CD4-positive, alpha-beta T cell treated with Interleukin-17A for 1 hour (primary cell): ENCODE measurements at regions not wholly inside any gene's neighbourhood (a gene's known extent, or its start where the extent isn't known, plus 50 kb on each side); places are given as distances from the start of the nearest gene placed in this dataset.
"Not testable (repeated sequence)": the region's sequence is repeated elsewhere in the genome, so short reads cannot be mapped to it uniquely, and the experiment has no call there.

Experiments
- DNase-seq: peaks from one replicate; pipeline ENCODE4 v3.0.0-alpha.2; 2020

DNA sequence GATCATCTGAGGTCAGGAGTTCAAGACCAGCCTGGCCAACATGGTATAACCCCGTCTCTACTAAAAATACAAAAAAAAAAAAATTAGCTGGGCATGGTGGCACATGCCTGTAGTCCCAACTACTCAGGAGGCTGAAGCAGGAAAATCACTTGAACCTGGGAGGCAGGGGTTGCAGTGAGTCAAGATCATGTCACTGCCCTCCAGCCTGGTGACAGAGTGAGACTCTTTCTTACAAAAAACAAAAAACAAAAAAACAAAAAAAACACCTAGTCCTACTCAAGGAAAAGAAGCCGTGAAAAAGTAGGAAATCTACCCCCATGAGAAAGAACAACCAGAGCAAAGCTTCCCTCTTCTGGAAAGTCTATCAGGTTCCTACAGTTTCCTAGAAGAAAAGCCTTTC lies 244.4 kb downstream of the PHLDA1 start:
- DNase-seq = not testable (repeated sequence)

DNA sequence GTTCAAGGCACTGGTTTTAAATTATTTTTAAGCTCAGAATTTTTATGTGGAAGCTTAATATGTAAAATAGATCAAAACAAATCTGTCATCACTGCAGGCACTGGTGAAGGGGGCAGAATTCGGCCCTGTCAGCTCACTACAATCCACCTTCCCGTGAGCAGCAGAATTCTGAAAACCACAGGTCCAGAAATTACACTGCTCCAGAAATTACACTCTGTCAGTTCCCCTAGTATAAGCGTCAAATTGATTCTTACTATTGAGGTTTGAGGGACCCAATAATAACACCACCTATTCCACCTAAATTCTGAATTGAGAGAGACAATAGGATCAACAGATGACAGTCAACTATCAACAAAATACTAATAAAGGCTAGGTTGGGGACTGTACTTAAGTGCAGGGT lies 245.5 kb downstream of the PHLDA1 start:
- DNase-seq = no peak

DNA sequence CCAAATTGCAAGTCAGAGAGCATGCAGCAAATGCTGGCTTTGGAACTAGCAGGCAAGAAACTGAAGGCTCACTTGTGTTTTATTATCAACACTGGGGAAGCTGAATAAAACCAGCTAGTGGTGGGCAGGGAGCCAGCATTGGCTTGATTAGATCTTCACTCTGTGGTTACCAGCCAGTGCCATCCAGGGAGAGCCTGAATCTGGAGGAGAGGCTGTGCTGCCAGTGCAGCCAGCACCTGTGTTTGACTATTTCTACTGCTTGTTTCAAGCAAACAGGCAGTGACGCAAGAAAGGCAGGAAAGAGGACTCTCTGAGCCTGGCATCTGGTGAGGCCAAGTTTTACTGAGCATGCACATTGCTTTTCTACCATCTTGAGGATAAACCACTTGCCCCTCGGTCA lies 247.0 kb downstream of the PHLDA1 start:
- DNase-seq = no peak

DNA sequence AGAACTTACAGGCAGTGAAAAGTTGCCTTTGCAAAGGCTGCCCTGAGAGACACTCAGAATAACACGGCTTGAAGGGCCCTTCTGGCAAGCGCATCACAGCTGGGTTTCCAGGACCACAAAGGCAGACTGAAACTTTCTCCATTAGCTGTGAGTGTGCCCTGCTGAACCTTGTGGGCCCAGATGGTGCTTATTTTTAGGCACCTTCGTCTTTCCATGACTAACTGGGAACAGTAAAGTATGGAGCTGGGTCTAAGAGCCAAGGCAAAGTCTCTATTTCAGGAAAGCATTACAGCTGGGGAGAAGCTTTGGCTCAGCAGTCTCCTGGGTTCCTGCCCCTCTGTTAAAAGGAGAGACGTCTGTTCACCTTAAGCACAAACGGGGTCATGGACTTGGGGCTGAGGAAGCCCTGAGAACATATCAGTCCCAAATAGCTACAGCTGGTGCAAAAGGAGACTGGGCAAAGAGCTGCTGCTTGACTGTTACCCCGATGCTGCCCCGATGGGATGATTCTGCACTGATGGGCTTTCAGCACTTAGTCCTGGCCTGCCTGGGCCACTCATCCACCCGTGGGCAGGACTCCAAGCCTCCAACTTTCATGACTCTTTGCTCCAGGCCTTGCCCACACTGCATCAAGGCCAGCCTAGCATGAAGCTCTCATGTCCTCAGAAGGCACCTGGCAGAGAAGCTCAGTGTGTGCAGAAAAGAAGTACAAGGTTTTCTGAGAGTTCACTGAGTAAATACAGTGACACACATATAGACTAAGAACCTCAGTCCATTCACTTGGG lies 248.3 kb downstream of the PHLDA1 start:
- DNase-seq = no peak

DNA sequence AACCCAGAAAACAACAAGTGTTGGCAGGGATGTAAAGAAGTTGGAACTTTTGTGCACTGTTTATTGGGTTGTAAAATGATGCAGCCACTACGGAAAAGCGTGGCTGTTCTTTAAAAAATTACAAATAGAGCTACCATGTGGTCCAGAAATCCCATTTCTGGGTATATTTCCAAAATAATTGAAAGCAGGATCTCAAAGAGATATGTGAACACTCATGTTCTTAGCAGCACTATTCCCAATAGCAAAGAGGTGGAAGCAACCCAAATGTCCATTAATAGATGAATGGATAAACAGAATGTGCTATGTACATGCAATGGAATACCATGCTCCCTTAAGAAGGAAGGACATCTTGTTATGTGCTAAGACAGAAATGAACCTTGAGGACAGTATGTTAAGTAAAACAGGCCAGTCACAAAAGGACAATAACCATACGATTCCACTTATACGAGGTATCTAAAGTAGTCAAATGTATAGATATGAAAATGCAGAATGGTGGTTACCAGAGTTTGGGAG lies 249.5 kb downstream of the PHLDA1 start:
- no peak for DNase-seq

DNA sequence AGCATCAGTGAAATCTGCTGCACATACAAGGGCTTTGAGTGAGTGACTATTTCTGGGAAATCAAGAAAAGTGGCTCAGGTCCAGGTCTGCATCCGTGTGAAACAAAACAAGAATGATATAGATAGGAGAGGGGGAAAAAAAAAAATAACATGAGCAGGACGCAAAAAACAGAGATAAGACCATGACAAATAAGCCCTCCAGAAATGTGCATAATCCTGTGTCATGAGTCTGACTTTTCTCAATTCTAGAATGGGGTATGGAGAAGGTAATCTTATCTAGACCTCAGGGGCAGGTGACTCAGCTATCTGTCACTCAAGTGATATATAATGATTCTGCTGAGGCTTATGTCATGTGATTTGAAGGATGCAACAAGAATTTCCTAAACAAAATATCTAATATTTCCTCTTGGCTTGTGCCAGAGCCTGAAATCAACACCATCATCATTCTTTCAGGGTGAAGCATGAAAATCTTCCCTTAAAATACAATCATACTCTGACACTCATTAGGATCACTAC lies 250.0 kb downstream of the PHLDA1 start:
- no peak for DNase-seq

DNA sequence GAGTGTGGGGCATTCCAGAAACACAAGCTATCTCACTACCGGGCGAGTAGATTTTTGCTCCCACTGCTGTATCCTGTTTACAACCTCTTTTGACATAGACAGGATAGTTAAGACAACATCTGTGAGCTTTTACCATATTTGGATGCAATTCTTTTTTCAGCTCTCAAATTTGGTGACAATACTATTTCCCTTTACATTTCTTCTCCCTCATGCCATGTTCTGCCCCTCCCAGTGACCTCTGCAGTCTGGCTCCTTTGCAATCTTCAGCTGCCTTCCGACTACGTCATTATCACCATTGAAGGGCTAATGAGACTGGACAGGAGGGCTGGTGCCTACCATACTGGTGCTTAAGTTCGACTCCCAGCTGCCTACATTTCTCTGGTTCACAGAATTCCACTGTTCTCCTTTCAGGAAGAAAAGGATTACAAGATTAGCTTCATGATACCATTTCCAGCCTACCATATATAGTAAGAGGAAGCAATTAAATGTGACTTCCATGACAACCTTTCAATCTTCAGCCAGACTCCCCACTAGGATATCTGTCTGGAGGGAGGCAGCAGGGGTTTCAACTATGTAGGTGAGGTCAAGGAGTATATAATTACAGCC lies 251.6 kb downstream of the PHLDA1 start:
- no peak for DNase-seq

DNA sequence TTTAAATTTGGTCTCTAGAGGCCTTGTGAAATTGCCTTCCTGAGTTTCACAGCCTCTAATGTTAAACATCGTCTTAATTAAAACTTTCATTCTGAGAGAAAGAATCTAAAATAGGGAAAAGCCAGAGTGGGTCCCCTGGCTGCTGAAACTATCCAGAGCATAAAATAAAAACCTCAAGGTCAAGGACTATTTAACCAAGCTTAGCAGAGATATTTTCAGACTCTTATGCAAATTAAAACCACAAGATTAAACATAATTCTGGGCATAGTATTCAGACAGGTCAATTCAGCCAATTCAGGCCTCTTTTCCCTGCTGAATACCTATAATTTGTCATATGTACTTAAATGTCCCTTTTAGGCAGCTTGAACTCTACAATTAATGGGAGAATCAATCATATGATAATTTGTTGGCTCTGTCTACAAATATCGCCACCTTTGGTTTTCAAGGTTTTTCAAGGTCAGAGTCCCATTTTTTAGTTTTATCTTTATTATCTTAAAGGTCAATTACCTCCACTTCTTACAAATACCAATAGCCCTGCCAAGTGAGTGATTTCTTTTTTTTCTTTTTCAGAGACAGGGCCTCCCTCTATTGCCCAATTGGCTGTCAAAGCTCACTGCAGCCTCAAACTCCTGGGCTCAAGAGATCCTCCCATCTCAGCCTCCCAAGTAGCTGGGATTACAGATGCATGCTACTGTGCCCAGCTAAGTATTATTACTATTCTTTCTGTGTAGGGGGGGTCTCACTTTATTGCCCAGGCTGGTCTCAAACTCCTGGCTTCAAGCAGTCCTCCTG lies 257.1 kb downstream of the PHLDA1 start:
- no peak for DNase-seq

DNA sequence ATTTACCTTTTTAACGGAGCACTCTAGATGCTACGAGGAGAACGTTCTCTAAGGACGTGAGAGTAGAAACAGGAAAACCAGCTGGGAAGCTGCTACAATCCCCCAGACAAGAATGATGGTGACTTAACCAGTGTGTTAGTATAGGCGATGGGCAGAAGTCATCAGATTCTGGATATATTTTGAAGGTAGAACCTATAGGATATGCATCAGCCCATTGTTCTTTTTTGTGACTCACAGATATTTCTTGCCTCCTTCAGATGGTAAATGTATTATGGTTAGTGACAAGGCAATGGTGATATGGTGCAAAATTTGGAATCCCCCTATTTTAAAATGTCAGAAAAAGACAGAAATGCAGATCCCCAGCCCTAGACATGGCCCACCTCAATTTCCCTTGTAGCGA lies 258.2 kb downstream of the PHLDA1 start:
- DNase-seq = no peak

DNA sequence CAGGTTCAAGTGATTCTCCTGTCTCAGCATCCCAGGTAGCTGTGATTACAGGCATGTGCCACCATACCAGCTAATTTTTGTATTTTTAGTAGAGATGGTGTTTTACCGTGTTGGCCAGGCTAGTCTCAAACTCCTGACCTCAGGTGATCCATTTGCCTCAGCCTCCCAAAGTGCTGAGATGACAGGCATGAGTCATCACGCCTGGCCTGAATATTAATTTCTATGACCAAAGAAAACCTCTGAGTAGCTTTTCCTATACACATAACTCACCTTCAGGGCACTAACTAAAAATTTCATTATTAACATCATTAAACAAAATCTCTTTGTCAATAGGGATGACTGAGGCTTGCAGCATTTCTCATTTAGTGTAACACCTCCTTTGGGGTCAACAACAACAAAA lies 259.6 kb upstream of the KRR1 start:
- DNase-seq = no peak

DNA sequence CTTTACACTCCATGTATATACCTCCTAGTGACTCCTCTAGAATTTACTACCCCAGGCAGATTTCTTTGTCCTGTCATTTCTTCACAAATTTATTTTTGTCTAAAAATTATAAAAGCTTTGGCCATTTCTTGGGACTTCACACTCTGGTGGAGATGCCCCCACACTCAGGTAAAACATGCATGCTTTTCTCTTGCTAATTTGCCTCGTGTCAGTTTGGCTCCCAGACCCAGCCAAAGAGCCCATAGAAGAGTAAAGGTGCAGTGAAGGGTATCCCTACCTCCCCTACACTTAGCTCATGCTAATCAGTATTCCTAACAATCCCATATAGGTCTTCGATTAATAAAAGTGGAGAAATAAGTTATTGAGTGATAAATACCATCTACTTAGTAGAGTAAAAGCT lies 256.5 kb upstream of the KRR1 start:
- DNase-seq = no peak

DNA sequence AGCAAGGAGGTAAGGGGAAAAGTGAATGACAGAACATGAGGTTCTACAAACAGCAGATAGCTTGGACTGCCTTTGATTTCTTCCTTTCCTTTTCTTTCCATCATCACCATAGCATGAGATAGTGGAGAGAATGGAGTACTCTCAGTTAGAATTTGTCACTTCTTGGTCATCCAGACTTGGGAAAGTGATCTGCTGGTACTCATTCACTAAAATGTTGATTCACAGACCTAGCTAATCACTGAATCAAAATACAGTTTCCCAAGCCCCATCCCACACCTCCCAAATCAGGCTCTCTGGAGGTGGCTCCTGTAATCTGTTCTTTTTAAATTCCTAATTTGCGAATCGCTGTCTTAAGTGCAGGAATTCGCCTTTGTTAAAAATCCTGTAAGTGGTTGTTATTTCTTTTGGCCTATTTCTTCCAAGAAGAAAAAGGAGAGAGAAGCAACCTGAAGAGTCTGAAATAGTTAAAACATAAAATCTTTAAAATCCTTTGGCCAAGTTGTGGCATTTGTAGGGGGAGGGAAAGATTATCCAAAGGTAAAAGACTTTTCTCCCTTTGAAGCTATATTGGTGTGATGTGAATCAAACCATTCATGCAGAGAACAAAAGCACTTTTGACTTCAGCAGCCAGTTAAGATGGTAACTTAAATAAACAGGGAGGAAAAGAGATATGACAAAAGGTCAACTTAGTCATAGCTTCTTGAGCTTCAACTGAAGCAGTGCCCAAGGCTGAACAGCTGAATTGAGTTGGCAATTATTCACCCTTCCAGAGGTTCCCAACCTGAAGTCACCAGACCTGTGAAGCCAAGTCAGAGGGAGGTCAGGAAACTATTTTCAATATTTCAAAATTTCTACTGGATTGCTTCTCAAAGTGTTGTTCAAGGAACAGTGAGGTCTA lies 255.1 kb upstream of the KRR1 start:
- no peak for DNase-seq

DNA sequence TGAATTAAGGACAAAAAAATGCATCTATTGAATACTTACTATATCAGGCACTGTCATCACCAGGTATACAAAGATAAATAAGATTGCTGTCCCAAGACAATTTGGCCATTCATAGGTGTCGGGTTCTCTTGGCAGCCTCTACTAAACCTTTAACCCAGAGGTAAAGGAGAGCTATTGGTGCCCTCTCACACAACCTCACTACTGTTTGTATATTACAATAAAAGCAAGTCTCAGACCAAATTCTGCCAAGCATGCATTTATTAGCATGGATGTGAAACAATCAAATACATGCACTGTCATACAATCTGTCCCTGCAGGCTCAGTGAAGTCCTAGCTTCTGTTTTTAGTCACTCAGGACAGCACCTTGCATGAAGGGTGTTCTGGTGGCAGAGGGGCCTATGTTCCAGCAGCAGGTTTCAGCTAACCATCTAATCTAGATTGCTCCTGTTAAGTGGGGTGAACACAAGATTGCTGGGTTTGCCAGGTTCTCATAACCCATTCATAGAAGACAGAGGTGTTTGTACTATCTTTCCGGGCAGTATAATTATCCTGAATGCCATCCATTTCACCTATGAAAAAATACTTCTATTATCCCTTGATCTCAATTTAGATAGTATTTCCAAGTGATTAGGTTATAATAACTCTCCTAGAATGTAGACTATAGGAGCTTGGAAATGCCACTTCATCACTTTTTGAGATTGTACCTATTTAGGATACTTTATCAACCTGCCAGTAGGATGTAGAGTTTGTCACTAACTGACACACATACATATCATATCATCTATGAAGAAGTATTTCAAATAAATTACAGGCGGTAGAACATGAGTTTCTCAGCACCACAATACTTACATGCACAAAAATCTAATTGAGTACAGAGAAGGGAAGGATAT lies 254.0 kb upstream of the KRR1 start:
- DNase-seq = no peak

DNA sequence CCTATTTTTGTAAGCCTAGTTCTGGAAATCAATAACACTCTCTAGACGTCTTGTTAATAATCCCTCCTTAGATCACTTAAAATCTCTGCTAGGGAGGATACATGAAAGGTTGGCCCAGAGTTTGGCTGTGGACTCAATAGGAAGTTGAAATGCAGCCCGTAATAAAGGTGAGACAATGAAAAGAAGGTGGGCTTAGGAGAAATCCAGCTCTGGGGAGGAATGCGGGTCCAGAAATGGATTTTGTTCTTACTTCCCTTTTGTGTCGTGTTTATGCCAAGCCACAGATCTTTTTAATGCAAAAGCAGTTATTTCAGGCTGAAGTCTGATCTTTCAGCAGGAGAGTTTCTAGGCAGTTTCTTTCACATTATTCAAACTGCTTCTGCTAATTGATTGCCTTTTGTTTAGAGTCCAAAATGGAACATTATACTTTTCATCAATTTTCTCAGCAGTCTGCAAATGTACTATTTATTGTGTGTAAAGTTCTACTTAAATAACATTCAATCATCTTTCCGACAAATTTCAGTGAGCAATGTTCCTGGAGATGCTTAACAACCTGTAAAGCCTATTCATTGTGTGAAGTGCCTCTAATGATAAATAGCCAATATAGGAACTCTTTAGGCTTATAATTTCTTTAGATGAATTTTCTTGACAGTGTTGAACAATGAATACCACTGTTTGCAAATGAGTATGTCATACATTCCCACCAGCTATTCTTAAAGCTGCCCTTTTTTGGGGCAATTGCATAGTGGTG lies 252.9 kb upstream of the KRR1 start:
- DNase-seq = no peak

DNA sequence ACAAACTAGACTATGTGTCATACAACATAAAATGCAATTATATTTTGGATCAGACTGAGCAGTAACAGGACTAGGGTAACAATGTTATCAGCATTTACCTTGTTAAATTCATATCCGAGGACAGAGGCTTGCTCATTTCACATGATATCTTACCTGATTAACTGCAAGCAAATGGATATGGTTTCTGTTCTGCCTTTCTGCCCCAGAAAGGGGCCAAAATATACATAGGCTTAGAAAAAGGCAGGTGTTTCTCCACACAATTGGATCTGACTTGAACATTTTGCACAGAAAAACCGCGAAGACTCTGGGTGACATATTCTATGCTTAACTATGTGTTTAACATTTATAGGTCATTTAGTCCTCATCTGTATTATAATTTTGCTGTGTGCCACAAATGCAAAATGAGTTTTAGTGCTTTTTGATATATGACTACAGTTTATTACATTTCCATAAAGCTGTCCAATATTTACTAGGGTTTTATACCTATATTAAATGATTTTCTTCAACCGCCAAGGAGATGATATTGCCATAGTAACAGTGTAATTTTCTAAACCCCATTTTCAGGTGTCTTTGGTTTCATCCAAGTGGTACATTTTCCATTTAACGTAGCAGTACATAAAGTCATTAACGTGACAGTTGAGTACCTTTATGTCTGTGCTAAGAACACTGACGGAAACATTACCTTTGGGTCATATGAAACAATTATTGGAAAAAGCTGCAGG lies 249.3 kb upstream of the KRR1 start:
- DNase-seq = no peak

DNA sequence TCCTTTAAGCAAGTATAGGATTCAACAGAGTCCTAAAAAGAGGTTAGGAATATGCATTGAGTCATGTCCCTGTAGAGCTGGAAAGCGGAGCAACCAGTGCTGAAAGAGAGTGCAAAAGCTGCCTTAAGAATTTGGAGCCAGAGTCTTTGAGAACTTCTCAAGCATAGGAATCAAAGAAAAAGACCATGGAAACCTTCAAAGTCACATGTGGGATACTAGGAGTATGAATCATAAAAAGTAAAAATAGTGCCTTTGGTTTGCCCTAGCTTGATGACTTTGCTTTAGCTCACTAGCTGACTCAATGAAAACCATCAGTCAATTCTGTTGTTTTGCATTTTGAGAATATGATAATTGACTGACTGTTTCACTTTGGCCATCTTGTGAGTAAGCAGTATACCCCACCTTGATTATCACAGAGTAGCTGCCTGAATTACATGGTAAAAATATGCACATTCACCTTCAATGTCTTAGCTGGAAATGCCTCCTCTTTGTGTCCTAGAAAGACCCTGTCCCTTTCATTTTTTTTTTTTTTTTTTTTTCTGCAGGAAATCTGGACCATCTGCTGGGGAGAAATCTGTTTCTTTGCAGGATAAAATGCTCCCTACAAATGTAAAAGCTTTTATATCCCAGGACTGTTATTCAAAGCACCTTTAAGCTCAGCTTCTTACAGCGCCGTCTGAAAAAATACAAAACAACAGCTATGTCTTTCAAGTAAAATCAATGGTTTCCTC lies 248.6 kb upstream of the KRR1 start:
- DNase-seq = no peak

DNA sequence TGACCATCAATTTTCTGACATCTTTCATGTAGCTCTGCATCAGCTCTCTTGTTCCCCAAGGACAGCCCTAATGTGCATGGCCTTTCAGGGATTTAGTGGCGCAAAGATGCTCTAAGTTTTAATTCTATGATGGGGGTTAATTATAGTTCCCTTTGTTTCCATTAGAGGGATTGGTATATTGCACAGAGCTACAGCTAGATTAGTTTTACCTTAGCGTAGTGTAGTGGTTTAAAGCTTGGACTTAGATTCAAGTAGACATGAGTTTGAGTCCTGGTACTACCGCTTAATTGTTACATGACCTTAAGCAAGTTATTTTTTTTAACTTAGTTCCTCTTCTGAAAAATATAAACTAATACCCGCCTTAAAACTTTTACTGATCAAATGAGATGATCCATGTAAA lies 247.8 kb upstream of the KRR1 start:
- no peak for DNase-seq

DNA sequence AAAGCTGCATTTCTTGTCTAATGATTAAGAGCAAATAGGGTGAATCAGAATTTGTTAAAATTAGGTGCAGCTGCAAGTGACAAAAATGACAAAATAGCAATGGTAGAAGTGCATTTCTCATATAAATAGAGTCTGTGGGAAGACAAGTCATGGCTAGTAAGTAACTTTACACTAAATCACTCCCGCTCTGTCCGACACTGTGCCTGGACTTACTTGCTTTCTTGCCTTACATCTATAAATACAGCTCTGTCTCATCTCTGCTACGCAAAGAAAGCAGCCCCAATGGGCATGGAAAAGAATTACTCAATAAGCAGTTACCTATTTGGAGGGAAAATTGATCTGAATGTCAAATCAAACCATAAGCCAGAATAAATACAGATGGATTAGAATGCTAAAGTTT lies 245.4 kb upstream of the KRR1 start:
- no peak for DNase-seq

DNA sequence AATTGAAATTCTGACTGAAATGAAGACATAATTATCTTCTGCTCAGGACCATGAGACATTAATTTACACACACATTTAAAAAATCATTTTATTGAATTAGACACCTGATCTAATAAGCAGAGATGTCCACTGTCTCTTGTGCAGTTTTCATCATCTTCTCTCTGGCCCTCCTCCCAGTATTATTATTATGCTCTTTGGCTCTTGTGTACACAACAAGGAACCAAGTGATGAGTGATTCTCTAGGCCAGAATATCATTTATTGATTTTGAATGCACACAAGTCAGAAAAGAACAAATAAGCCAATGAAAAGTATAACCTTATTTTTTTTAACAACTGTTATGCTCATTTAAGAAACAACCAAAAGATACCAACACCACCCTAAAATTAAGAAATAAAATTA lies 244.7 kb upstream of the KRR1 start:
- DNase-seq = no peak
